Type B pancreatic cell (in vitro differentiated cells): ENCODE measurements at regions not wholly inside any gene's neighbourhood (a gene's known extent, or its start where the extent isn't known, plus 50 kb on each side); places are given as distances from the start of the nearest gene placed in this dataset.

Experiments used
- DNase-seq: peaks from one replicate; pipeline ENCODE4 v3.0.0; 2021; ENCODE audit warnings: mixed read lengths; ENCODE audit not compliant: unreplicated experiment; ENCODE audit errors: extremely low spot score
- H3K27ac Mint-ChIP-seq: 2 replicates; pipeline ENCODE4 v1.8.0; 2021; ENCODE audit warnings: mild to moderate bottlenecking, mixed read lengths
- H3K27me3 Mint-ChIP-seq: 2 replicates; pipeline ENCODE4 v1.8.0; 2021; ENCODE audit warnings: mixed read lengths
- H3K36me3 Mint-ChIP-seq: 2 replicates; pipeline ENCODE4 v1.8.0; 2021; ENCODE audit warnings: mixed read lengths
- H3K4me1 Mint-ChIP-seq: one replicate; pipeline ENCODE4 v1.8.0; 2021; ENCODE audit warnings: mixed read lengths; ENCODE audit not compliant: unreplicated experiment
- H3K4me3 Mint-ChIP-seq: 2 replicates; pipeline ENCODE4 v1.8.0; 2021; ENCODE audit warnings: mild to moderate bottlenecking, mixed read lengths
- H3K9me3 Mint-ChIP-seq: 2 replicates; pipeline ENCODE4 v1.8.0; 2021; ENCODE audit warnings: mixed read lengths
- CTCF ChIP-seq: fragments of 200-600 bp; sonication (generic); conservative IDR thresholded peaks from 2 replicates; pipeline ENCODE4 v1.5.0; 2021; ENCODE audit warnings: antibody characterized with exemption, mild to moderate bottlenecking

GRCh38 chr15:45827766-45828165 lies 192.9 kb downstream of the SQOR start:
- DNase-seq = no peak
- no peak overlapping the region for H3K4me3 Mint-ChIP-seq
- H3K27me3 Mint-ChIP-seq = no peaks in the 10 kb centered on the region
- H3K36me3 Mint-ChIP-seq = no peaks in the 10 kb centered on the region
- peaks cover 4% of the 10 kb centered on the region for H3K9me3 Mint-ChIP-seq
- no peaks in the 10 kb centered on the region for H3K4me1 Mint-ChIP-seq
- H3K27ac Mint-ChIP-seq = no peak overlapping the region
- no peak for TF ChIP-seq CTCF

GRCh38 chr15:45829336-45830153 lies 194.7 kb downstream of the SQOR start:
- H3K36me3 Mint-ChIP-seq = no peaks in the 10 kb centered on the region
- no peaks in the 10 kb centered on the region for H3K4me1 Mint-ChIP-seq
- peaks cover 4% of the 10 kb centered on the region for H3K9me3 Mint-ChIP-seq
- no peak overlapping the region for H3K4me3 Mint-ChIP-seq
- H3K27ac Mint-ChIP-seq = no peak overlapping the region
- no peak for TF ChIP-seq CTCF
- no peaks in the 10 kb centered on the region for H3K27me3 Mint-ChIP-seq
- no peak for DNase-seq

- TF ChIP-seq CTCF = no peak
- H3K9me3 Mint-ChIP-seq = peaks cover 4% of the 10 kb centered on the region
- H3K4me3 Mint-ChIP-seq = no peak overlapping the region
- no peaks in the 10 kb centered on the region for H3K36me3 Mint-ChIP-seq
- DNase-seq = no peak
- no peaks in the 10 kb centered on the region for H3K4me1 Mint-ChIP-seq
- H3K27me3 Mint-ChIP-seq = no peaks in the 10 kb centered on the region
- H3K27ac Mint-ChIP-seq = no peak overlapping the region
These were observed 197.0 kb downstream of the SQOR start for GRCh38 chr15:45831787-45832186.

GRCh38 chr15:45834622-45835021 lies 199.8 kb downstream of the SQOR start:
- no peak overlapping the region for H3K27ac Mint-ChIP-seq

GRCh38 chr15:45842151-45842550 lies 207.3 kb downstream of the SQOR start:
- DNase-seq = no peak
- Mint-ChIP-seq H3K4me1 (peaks cover 13% of the 10 kb centered on the region), H3K27me3 (no peaks in the 10 kb centered on the region), H3K9me3 (no peaks in the 10 kb centered on the region), H3K36me3 (no peaks in the 10 kb centered on the region), H3K4me3 (no peak overlapping the region), H3K27ac (no peak overlapping the region)
- TF ChIP-seq CTCF = no peak

More at GRCh38 chr15:45834622-45835021, 199.8 kb downstream of the SQOR start:
- Mint-ChIP-seq H3K9me3 (peaks cover 4% of the 10 kb centered on the region), H3K36me3 (no peaks in the 10 kb centered on the region), H3K27me3 (no peaks in the 10 kb centered on the region), H3K4me1 (peaks cover 6% of the 10 kb centered on the region), H3K4me3 (no peak overlapping the region)
- no peak for TF ChIP-seq CTCF
- DNase-seq = no peak
